Lower lobe of right lung (tissue), 2 donors: ENCODE measurements at regions not wholly inside any gene's neighbourhood (a gene's known extent, or its start where the extent isn't known, plus 50 kb on each side); places are given as distances from the start of the nearest gene placed in this dataset.

ENCODE experiments used
- ATAC-seq, 2 donors: fragments of 200-7000 bp; cut with Tn5 transposase; one replicate each; pipeline ENCODE4 v1.9.1; 2020 to 2022; ENCODE audit warnings: mild to moderate bottlenecking in 2 of 2, moderate library complexity in 2 of 2
- DNase-seq: peaks from one replicate; pipeline ENCODE4 v3.0.0-alpha.2; 2020
- H3K27ac ChIP-seq: fragments of 200-600 bp; one replicate; pipeline ENCODE4 v1.8.0; 2022
- H3K27me3 ChIP-seq: fragments of 200-600 bp; one replicate; pipeline ENCODE4 v1.8.0; 2022; ENCODE audit warnings: low read depth
- H3K36me3 ChIP-seq: fragments of 200-600 bp; one replicate; pipeline ENCODE4 v1.8.0; 2022; ENCODE audit warnings: mild to moderate bottlenecking
- H3K4me1 ChIP-seq: fragments of 200-600 bp; one replicate; pipeline ENCODE4 v1.8.0; 2022
- H3K4me3 ChIP-seq: fragments of 200-600 bp; one replicate; pipeline ENCODE4 v1.8.0; 2022; ENCODE audit warnings: mild to moderate bottlenecking
- H3K9me3 ChIP-seq: fragments of 200-600 bp; one replicate; pipeline ENCODE4 v1.8.0; 2022
- intact Hi-C: fragments of 100-400 bp; cut with DNase I; formaldehyde crosslinking; loops from one replicate; pipeline ENCODE4 v1.11.0; 2022
- TF ChIP-seq, protein P1 (sequence below): fragments of 200-600 bp; IDR thresholded peaks from one replicate; pipeline ENCODE4 v1.8.0; 2022; ENCODE audit warnings: antibody characterized with exemption, mild to moderate bottlenecking
- donor health status: DM: no; HTN: yes; CAD: no; lungs with severe emphysema.

- H3K27ac ChIP-seq: no peak overlapping the region
- no peaks in the 10 kb centered on the region for H3K36me3 ChIP-seq
- DNase-seq (no peak), ATAC-seq (no peak)
- no peak overlapping the region for H3K4me3 ChIP-seq
- H3K4me1 ChIP-seq: peaks cover 2% of the 10 kb centered on the region
- intact Hi-C loops: no loop called here
- TF ChIP-seq, protein P1, sequence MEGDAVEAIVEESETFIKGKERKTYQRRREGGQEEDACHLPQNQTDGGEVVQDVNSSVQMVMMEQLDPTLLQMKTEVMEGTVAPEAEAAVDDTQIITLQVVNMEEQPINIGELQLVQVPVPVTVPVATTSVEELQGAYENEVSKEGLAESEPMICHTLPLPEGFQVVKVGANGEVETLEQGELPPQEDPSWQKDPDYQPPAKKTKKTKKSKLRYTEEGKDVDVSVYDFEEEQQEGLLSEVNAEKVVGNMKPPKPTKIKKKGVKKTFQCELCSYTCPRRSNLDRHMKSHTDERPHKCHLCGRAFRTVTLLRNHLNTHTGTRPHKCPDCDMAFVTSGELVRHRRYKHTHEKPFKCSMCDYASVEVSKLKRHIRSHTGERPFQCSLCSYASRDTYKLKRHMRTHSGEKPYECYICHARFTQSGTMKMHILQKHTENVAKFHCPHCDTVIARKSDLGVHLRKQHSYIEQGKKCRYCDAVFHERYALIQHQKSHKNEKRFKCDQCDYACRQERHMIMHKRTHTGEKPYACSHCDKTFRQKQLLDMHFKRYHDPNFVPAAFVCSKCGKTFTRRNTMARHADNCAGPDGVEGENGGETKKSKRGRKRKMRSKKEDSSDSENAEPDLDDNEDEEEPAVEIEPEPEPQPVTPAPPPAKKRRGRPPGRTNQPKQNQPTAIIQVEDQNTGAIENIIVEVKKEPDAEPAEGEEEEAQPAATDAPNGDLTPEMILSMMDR: no peak
- no peaks in the 10 kb centered on the region for H3K9me3 ChIP-seq
- no peaks in the 10 kb centered on the region for H3K27me3 ChIP-seq
Observed at GRCh38 chr9:81411961-81412360, 277.4 kb downstream of the TLE1 start.

DNA sequence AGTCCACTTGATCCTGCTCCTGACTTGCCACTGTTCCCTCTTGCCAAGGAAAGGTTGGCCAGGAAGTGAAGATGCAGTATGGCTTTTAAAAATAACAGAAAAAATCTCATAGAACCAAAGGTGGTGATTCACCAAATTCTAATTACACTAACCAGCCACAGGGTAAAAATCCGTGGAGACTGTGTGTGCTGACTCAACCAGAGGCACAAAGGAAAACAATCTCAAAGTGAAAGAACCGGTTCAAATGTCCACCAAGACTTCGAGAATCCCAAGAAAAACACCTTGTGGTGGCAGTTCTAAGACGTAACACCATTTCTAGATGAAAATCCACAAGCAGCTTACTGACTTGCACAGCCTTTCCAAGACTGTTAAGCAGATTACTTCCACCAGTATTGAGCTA is 279.1 kb downstream of the TLE1 start:
- Histone ChIP-seq H3K4me1 (no peaks in the 10 kb centered on the region), H3K36me3 (no peaks in the 10 kb centered on the region), H3K27ac (no peak overlapping the region), H3K27me3 (no peaks in the 10 kb centered on the region), H3K4me3 (no peak overlapping the region), H3K9me3 (no peaks in the 10 kb centered on the region)
- ATAC-seq (no peak), DNase-seq (no peak)
- TF ChIP-seq, protein P1: no peak
- intact Hi-C loops: no loop called here

GRCh38 chr9:81408951-81409350 is 280.4 kb downstream of the TLE1 start:
- ATAC-seq (peak; percentile 49 to 54), DNase-seq (no peak)
- TF ChIP-seq, protein P1: no peak
- Histone ChIP-seq H3K27me3 (no peaks in the 10 kb centered on the region), H3K36me3 (no peaks in the 10 kb centered on the region), H3K27ac (no peak overlapping the region), H3K4me3 (no peak overlapping the region), H3K4me1 (no peaks in the 10 kb centered on the region), H3K9me3 (no peaks in the 10 kb centered on the region)
- intact Hi-C loops: no loop called here

DNA sequence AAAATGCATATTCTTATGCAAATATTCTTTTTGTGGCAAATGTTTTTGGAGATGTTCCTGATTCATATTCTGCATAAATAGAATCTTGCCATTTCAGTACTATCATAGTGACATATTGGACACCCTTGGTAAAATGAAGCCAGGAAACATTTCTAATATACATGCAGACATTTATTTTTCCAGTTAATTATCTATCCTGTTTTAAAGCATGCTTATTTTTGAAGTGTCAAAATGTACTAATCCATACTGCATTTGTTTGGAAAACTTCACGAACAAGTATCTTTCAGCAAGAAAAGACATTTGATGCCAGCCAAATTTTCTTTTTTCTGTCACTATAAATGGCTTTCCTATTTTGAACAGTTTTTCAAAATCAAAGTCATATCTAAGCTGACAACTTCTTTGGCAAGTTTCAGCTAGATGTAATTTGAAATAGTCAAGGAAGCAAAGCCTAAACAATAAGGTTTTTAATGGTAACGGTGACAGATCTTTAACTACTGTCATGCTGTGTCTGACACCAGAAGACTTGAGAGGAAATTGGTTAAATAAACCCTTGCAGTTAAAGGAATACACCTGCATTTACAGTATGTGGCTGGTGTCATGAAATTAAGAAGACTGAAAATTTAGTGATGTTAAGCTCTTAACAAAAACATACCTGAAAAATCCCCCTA is 284.3 kb downstream of the TLE1 start:
- TF ChIP-seq, protein P1: no peak
- Histone ChIP-seq H3K36me3 (no peaks in the 10 kb centered on the region), H3K9me3 (no peaks in the 10 kb centered on the region), H3K27me3 (no peaks in the 10 kb centered on the region), H3K4me3 (no peak overlapping the region), H3K27ac (no peak overlapping the region), H3K4me1 (no peaks in the 10 kb centered on the region)
- DNase-seq (no peak), ATAC-seq (no peak)
- intact Hi-C loops: no loop called here

DNA sequence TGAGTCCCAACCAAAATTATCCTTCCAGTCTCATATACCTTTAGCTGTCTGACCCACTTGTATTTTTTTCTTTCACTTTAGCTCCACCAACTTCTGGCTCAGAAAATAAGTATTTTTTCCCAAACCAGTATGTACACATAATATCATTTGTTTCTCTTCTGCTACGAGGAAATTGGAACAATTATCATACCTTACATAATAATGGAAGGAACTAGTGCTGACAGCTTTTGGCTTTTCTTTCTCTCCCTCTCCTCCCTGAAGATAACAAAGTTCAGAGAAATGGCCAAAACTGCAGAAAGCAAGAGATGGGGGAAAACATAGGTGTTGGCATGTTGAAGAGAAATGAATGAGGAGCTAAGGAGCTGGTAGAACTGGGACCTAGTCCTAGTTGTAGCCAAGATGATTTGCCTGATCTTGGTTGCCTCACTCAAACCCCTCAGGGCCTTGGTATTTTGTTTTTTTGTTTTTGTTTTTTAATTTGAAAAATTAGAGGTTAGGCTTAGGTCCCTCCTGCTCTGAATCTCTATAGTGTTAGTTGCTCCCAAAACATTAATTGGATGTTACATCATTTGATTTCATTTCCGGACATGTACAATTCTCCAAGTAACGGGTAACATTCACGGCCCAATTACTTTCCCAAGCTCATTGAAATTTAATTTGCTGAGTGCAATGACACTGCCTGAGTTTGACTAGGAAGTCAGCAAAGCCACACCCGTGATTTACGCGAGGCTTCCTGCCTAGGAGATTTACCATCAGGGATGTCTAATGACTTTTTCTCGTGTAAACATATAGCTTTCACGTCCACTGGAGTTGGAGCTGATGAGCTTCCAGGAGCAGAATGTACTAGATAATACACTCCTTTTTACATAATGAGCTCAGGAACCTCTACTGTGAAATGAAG is 291.6 kb downstream of the TLE1 start:
- Histone ChIP-seq H3K4me1 (peaks cover 4% of the 10 kb centered on the region), H3K27me3 (no peaks in the 10 kb centered on the region), H3K27ac (no peak overlapping the region), H3K36me3 (no peaks in the 10 kb centered on the region), H3K4me3 (no peak overlapping the region), H3K9me3 (no peaks in the 10 kb centered on the region)
- DNase-seq (no peak), ATAC-seq (no peak)
- intact Hi-C loops: no loop called here
- TF ChIP-seq, protein P1: no peak
